ENCODE measurements at regions not wholly inside any gene's neighbourhood (a gene's known extent, or its start where the extent isn't known, plus 50 kb on each side); places are given as distances from the start of the nearest gene placed in this dataset.

DNA sequence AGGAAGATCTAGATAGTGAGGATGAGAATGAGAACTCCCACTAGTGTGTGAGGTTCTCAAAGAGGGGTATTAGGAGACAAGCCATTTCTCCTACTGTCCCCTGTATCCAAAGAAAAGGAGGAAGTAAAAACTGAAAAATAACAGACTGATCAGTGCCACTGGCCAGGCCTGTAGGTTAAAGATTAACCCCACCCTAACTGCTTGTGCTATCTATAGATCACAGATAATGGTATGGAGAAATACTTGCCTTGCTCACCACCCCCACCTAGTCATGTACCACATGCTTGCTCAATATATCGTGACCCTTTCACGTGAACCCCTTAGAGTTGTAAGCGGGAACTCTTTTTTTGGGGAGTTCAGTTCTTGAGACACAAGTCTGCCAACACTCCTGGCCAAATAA lies 519.7 kb upstream of the FRG2C start:
- DNase-seq (no peak), ATAC-seq (no peak)
- Histone ChIP-seq H3K36me3 (no peaks in the 10 kb centered on the region), H3K27me3 (ENCODE audit: low read depth) (no peaks in the 10 kb centered on the region), H3K9me3 (no peaks in the 10 kb centered on the region), H3K4me1 (no peaks in the 10 kb centered on the region), H3K27ac (no peak overlapping the region), H3K4me3 (no peak overlapping the region)
- intact Hi-C loops (cut with DNase I): no loop called here
- no peak for TF ChIP-seq CTCF (IDR thresholded peaks at IDR 0.05)

GRCh38 chr3:75171630-75172230 lies 492.4 kb upstream of the FRG2C start:
- Histone ChIP-seq H3K27me3 (ENCODE audit: low read depth) (no peaks in the 10 kb centered on the region), H3K27ac (no peak overlapping the region), H3K4me1 (no peaks in the 10 kb centered on the region), H3K4me3 (no peak overlapping the region), H3K36me3 (no peaks in the 10 kb centered on the region), H3K9me3 (no peaks in the 10 kb centered on the region)
- DNase-seq (no peak), ATAC-seq (no peak)
- intact Hi-C loops (cut with DNase I): no loop called here
- no peak for TF ChIP-seq CTCF (IDR thresholded peaks at IDR 0.05)

DNA sequence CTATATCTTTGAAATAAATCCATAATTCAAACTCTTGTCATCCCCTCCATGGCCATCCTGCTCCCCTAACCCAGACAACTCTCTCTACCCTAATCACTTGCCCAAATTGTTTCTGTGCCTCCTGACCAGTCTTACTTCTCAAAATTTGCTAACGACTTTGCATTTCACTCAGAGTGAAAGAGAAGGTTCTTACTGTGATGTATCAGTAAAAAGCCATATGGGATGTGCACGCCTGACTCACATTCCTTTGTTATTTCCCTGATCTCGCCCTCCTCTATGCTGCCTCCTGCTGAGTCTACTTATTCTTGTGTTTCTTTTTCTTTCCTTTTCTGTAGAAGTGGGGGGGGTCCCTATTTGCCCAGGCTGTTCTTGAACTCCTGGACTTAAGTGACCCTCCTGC lies 487.2 kb upstream of the FRG2C start:
- Histone ChIP-seq H3K27me3 (ENCODE audit: low read depth) (no peaks in the 10 kb centered on the region), H3K9me3 (no peaks in the 10 kb centered on the region), H3K27ac (no peak overlapping the region), H3K4me1 (no peaks in the 10 kb centered on the region), H3K36me3 (no peaks in the 10 kb centered on the region), H3K4me3 (no peak overlapping the region)
- DNase-seq: no peak
- intact Hi-C loops (cut with DNase I): no loop called here
- no peak for TF ChIP-seq CTCF (IDR thresholded peaks at IDR 0.05)
- no peak for ATAC-seq

GRCh38 chr3:75180235-75180944 lies 483.7 kb upstream of the FRG2C start:
- intact Hi-C loops (cut with DNase I): no loop called here
- Histone ChIP-seq H3K27ac (no peak overlapping the region), H3K27me3 (ENCODE audit: low read depth) (no peaks in the 10 kb centered on the region), H3K36me3 (no peaks in the 10 kb centered on the region), H3K9me3 (no peaks in the 10 kb centered on the region), H3K4me1 (no peaks in the 10 kb centered on the region), H3K4me3 (no peak overlapping the region)
- DNase-seq (no peak), ATAC-seq (no peak)
- TF ChIP-seq CTCF (IDR thresholded peaks at IDR 0.05): no peak

DNA sequence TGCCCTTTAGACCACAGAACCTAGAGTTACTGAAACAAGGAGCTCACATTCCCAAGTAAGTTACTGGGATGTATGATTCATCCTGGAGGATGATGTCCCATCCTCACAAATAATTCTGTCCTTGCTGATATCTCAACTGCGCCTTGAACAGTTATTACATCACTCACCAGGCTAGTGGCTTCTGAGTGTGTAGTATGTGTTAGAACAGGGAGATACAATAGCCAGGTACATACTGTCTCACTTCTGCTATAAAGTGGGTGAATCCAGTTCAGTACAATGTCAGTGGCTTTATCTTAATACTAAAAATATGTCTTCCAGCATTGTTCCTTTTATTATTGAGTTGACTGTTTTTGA lies 483.2 kb upstream of the FRG2C start:
- DNase-seq (no peak), ATAC-seq (no peak)

More for the DNA sequence above, 483.2 kb upstream of the FRG2C start:
- intact Hi-C loops (cut with DNase I): no loop called here
- Histone ChIP-seq H3K9me3 (no peaks in the 10 kb centered on the region), H3K27me3 (ENCODE audit: low read depth) (no peaks in the 10 kb centered on the region), H3K27ac (no peak overlapping the region), H3K4me1 (no peaks in the 10 kb centered on the region), H3K36me3 (no peaks in the 10 kb centered on the region), H3K4me3 (no peak overlapping the region)
- TF ChIP-seq CTCF (IDR thresholded peaks at IDR 0.05): no peak

Measured in lower lobe of right lung (tissue), 2 donors.